Activated CD8-positive, alpha-beta T cell treated with anti-CD3 and anti-CD28 coated beads, Interleukin-2, amount 10 ng/mL, durations not matched to agents 7 days and 5 days (primary cell): ENCODE measurements at regions not wholly inside any gene's neighbourhood (a gene's known extent, or its start where the extent isn't known, plus 50 kb on each side); places are given as distances from the start of the nearest gene placed in this dataset.
A peak's percentile ranks its signal among the peaks of the same experiment; 100 is the strongest.

Experiments used
- ATAC-seq: fragments of 150-1000 bp; cut with Tn5 transposase; one replicate; pipeline ENCODE4 v1.10.0; 2021; ENCODE audit warnings: moderate library complexity
- CTCF ChIA-PET: fragments of 350-600 bp; sonication (Branson Sonifier 250); formaldehyde crosslinking; loops from one replicate; lab custom pipeline; 2021; ENCODE audit warnings: antibody characterized with exemption; lab: Charles Lee
- POLR2A ChIA-PET: fragments of 350-600 bp; sonication (Branson Sonifier 250); formaldehyde crosslinking; loops from one replicate; lab custom pipeline; 2021; ENCODE audit warnings: antibody characterized with exemption; lab: Charles Lee
- DNase-seq: peaks from one replicate; pipeline ENCODE4 v3.0.0-alpha.2; 2020
- H3K27ac Mint-ChIP-seq: one replicate; pipeline ENCODE4 v1.8.0; 2021; ENCODE audit warnings: mild to moderate bottlenecking, mixed read lengths
- H3K27me3 Mint-ChIP-seq: one replicate; pipeline ENCODE4 v1.8.0; 2021; ENCODE audit warnings: low read depth, mixed read lengths
- H3K36me3 Mint-ChIP-seq: one replicate; pipeline ENCODE4 v1.8.0; 2021; ENCODE audit warnings: low read depth, mixed read lengths
- H3K4me1 Mint-ChIP-seq: one replicate; pipeline ENCODE4 v1.8.0; 2021; ENCODE audit warnings: low read depth, mixed read lengths
- H3K4me3 Mint-ChIP-seq: one replicate; pipeline ENCODE4 v1.8.0; 2021; ENCODE audit warnings: mild to moderate bottlenecking, mixed read lengths
- H3K9me3 Mint-ChIP-seq: one replicate; pipeline ENCODE4 v1.8.0; 2022; ENCODE audit warnings: mixed read lengths; ENCODE audit not compliant: insufficient read depth

DNA sequence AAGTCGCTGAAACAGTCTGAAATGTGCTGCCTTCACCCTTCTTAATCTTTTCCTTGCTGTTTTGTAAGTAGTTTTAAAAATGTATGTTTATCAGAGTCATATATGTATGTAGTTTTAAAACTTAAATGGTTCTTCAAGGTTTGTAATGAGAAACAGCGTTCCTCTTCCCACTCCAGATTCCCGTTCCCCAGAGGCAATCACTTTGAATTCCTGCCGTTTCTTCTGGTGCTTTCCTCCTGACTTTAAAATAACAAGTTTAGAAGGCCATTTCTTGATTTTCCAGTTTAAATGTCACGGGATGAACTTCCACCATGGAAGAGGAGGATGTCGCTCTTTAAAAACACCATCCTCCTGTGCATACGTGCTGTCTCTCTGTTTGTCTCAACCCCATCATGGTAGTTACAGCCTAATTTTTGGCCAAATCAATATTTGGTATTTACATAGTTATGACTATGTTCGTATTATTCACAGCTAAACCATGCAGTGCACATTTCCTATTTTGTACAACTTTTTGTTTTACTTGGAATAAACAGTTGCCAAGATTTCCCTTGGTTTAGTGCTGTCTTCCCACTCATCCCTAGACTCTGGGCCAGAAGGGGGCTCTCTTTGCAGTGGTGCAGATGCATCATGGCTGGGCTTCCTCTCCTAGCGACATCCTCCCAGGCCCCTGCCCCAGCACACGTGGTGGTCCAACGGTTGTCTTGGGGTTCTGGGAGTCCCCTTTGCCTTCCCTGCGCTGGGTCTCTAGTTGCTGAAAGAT, 151.4 kb downstream of the PTPN20 start:
- H3K27ac Mint-ChIP-seq: no peak overlapping the region
- no peaks in the 10 kb centered on the region for H3K9me3 Mint-ChIP-seq
- ChIA-PET CTCF (interaction anchor here (1.1 to 1.2 kb wide), 3 partner anchors 12 to 38 kb away, joined by 3 to 4 read pairs (median 3); no protein-coding TSS in a partner anchor), POLR2A (no interaction called here)
- no peak for ATAC-seq
- no peaks in the 10 kb centered on the region for H3K4me1 Mint-ChIP-seq
- no peaks in the 10 kb centered on the region for H3K36me3 Mint-ChIP-seq
- no peak for DNase-seq
- H3K27me3 Mint-ChIP-seq: no peaks in the 10 kb centered on the region
- H3K4me3 Mint-ChIP-seq: no peak overlapping the region

DNA sequence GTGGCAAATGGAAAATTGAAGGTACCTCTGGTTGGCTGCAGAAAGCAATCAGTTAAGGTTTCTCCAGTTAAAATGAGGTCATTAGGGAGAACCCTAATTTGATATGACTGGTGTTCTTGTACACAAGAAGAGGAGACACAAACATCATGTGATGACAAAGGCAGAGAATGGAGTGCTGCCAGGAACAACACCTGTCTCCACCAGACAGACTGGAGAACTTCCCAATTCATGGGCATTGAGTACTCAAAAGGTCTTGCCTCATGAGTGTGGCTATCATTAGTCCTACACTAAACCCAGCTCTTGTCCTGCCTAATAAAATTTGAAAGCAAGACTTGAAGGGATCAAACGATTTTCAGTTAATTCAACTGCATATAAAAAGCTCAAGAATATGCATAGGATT, 152.6 kb downstream of the PTPN20 start:
- ChIA-PET CTCF (interaction anchor here (1.2 to 1.5 kb wide), 2 partner anchors 16 to 17 kb away, joined by 4 to 5 read pairs; no protein-coding TSS in a partner anchor), POLR2A (no interaction called here)
- no peaks in the 10 kb centered on the region for H3K9me3 Mint-ChIP-seq
- H3K4me1 Mint-ChIP-seq: no peaks in the 10 kb centered on the region
- H3K4me3 Mint-ChIP-seq: no peak overlapping the region
- H3K36me3 Mint-ChIP-seq: no peaks in the 10 kb centered on the region
- DNase-seq (no peak), ATAC-seq (no peak)
- no peak overlapping the region for H3K27ac Mint-ChIP-seq
- H3K27me3 Mint-ChIP-seq: no peaks in the 10 kb centered on the region

DNA sequence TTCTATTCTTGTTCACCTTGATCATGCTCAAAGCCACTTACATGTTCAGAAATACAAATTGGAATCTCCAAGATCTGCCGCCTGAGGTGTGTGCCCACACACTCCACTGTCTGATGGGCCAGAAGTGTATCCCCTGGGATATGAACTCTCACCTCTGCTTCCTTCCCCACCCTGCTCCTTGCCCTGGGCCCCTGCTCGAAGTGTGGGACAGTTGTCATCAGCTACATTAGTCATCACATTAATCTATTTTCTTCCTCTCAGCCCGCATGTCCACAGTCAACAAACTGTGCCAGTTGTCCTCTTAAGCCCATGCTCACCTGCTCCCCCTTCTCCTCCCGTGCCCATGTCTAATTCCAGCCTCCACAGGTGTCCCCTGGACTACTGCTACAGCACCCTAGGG, 154.7 kb downstream of the PTPN20 start:
- H3K4me3 Mint-ChIP-seq: no peak overlapping the region
- H3K27me3 Mint-ChIP-seq: peaks cover 1% of the 10 kb centered on the region
- DNase-seq (no peak), ATAC-seq (no peak)
- no peaks in the 10 kb centered on the region for H3K36me3 Mint-ChIP-seq
- no peaks in the 10 kb centered on the region for H3K4me1 Mint-ChIP-seq
- H3K9me3 Mint-ChIP-seq: no peaks in the 10 kb centered on the region
- ChIA-PET CTCF (interaction anchor here (1.5 kb wide), 1 partner anchor 17 kb away, joined by 3 read pairs; no protein-coding TSS in a partner anchor), POLR2A (no interaction called here)
- no peak overlapping the region for H3K27ac Mint-ChIP-seq

- DNase-seq (no peak), ATAC-seq (no peak)
- Mint-ChIP-seq H3K9me3 (no peaks in the 10 kb centered on the region), H3K27me3 (peaks cover 1% of the 10 kb centered on the region), H3K4me1 (no peaks in the 10 kb centered on the region), H3K36me3 (no peaks in the 10 kb centered on the region), H3K4me3 (no peak overlapping the region), H3K27ac (no peak overlapping the region)
- POLR2A ChIA-PET: no interaction called here
- CTCF ChIA-PET: no interaction called here
These were observed 157.0 kb downstream of the PTPN20 start for GRCh38 chr10:47067949-47068940.

GRCh38 chr10:47070541-47070940, 159.3 kb downstream of the PTPN20 start:
- Mint-ChIP-seq H3K4me1 (no peaks in the 10 kb centered on the region), H3K27me3 (peaks cover 4% of the 10 kb centered on the region), H3K36me3 (no peaks in the 10 kb centered on the region), H3K27ac (no peak overlapping the region), H3K4me3 (no peak overlapping the region), H3K9me3 (no peaks in the 10 kb centered on the region)
- DNase-seq (no peak), ATAC-seq (no peak)
- ChIA-PET POLR2A (no interaction called here), CTCF (interaction anchor here (1.0 to 1.6 kb wide), 2 partner anchors 46 to 241 kb away, joined by 3 read pairs; no protein-coding TSS in a partner anchor)

DNA sequence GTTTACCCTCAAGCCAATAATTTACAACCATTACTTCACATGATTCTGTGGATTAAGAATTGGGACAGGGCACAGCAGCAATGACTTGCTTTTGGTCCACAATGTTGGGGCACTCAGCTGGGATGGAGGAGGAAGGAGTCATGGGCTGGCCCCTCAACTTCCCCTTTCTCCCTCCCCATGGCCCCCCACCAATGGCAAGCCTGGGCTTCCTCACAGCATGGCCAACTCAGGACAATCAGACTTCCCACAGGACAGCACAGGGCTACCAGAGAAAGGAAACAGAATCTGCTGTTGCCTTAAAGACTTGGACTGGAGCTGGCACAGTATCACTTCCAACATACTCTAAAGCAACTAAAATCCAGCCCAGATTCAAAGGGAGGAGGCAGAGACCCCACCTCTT, 160.7 kb downstream of the PTPN20 start:
- DNase-seq (no peak), ATAC-seq (no peak)
- H3K9me3 Mint-ChIP-seq: no peaks in the 10 kb centered on the region
- H3K4me3 Mint-ChIP-seq: no peak overlapping the region
- H3K27ac Mint-ChIP-seq: no peak overlapping the region
- H3K4me1 Mint-ChIP-seq: peaks cover 2% of the 10 kb centered on the region
- peaks cover 4% of the 10 kb centered on the region for H3K27me3 Mint-ChIP-seq
- no peaks in the 10 kb centered on the region for H3K36me3 Mint-ChIP-seq
- POLR2A ChIA-PET: no interaction called here
- CTCF ChIA-PET: interaction anchor here (1.6 to 2.4 kb wide), 2 partner anchors 24 to 47 kb away, joined by 3 to 8 read pairs; no protein-coding TSS in a partner anchor

DNA sequence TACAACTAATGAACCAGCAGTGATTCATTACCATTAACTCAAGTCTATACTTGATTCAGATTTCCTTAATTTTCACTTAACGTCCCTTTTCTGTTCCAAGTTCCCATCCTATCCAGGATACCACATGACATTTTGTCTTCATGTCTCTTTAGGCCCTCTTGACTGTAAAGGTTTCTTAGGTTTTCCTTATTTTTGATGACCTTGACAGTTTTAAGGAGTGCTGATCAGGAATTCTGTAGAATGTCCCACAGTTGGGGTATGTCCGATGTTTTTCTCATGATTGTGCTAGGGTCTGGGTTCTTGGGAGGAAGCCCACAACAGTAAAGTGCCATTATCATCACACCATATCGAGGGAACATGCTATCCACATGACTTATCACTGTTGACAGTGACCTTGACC, 162.7 kb downstream of the PTPN20 start:
- no peaks in the 10 kb centered on the region for H3K9me3 Mint-ChIP-seq
- no peaks in the 10 kb centered on the region for H3K36me3 Mint-ChIP-seq
- ATAC-seq: no peak
- peaks cover 14% of the 10 kb centered on the region for H3K4me1 Mint-ChIP-seq
- no peak overlapping the region for H3K27ac Mint-ChIP-seq
- peaks cover 4% of the 10 kb centered on the region for H3K27me3 Mint-ChIP-seq
- H3K4me3 Mint-ChIP-seq: no peak overlapping the region
- ChIA-PET CTCF (no interaction called here), POLR2A (no interaction called here)
- no peak for DNase-seq

GRCh38 chr10:47076949-47077361, 165.7 kb downstream of the PTPN20 start:
- Mint-ChIP-seq H3K27me3 (peaks cover 3% of the 10 kb centered on the region), H3K27ac (no peak overlapping the region), H3K4me1 (peaks cover 25% of the 10 kb centered on the region), H3K36me3 (no peaks in the 10 kb centered on the region), H3K9me3 (no peaks in the 10 kb centered on the region), H3K4me3 (no peak overlapping the region)
- ATAC-seq: peak; percentile 23
- POLR2A ChIA-PET: no interaction called here
- DNase-seq: no peak
- CTCF ChIA-PET: interaction anchor here (2.8 kb wide), 1 partner anchor 235 kb away, joined by 10 read pairs; no protein-coding TSS in a partner anchor

DNA sequence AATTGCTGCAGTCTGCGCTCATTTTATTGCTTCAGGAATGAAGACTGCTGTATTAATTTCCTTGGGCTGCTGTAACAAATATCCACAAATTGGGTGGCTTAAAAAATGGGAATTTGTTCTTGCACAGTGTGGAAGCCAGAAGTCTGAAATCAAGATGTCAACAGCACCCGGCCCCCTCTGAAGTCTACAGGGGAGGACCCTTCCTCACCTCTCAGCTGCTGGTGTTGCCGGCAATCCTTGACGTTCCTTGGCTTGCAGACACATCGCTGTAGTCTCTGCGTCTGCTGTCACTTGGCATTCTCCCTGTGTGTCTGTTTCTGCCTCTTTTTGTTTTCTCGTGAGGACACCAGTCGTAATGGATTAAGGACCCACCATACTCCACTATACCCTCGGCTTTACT, 166.2 kb downstream of the PTPN20 start:
- ATAC-seq: no peak
- no peak overlapping the region for H3K27ac Mint-ChIP-seq
- no peak for DNase-seq
- ChIA-PET CTCF (interaction anchor here (2.8 kb wide), 1 partner anchor 234 kb away, joined by 10 read pairs; no protein-coding TSS in a partner anchor), POLR2A (no interaction called here)
- no peaks in the 10 kb centered on the region for H3K9me3 Mint-ChIP-seq
- H3K4me3 Mint-ChIP-seq: no peak overlapping the region
- H3K36me3 Mint-ChIP-seq: no peaks in the 10 kb centered on the region
- H3K27me3 Mint-ChIP-seq: peaks cover 3% of the 10 kb centered on the region
- H3K4me1 Mint-ChIP-seq: peaks cover 25% of the 10 kb centered on the region

DNA sequence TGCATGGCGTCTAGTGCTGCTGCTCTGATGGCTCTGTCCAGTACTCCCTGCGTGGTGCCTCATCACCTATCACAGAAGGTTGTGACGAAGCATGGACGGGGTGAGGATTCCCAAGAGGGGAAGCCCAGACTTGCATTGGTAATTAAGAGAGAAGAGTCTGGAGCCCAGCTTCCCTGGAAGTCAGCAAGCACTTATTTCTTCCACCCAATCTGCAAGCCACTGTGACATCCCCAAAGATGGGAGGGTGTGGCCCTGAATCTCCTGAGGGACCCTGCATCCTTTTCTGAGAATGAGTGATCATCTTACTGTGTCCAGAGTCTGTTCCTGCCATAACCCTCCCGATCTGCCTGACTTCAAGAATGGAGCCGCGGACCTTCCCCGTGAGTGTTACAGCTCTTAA, 166.7 kb downstream of the PTPN20 start:
- ChIA-PET CTCF (no interaction called here), POLR2A (no interaction called here)
- Mint-ChIP-seq H3K36me3 (no peaks in the 10 kb centered on the region), H3K27me3 (peaks cover 3% of the 10 kb centered on the region), H3K27ac (no peak overlapping the region), H3K4me1 (peaks cover 25% of the 10 kb centered on the region), H3K9me3 (no peaks in the 10 kb centered on the region), H3K4me3 (no peak overlapping the region)
- ATAC-seq (no peak), DNase-seq (no peak)

DNA sequence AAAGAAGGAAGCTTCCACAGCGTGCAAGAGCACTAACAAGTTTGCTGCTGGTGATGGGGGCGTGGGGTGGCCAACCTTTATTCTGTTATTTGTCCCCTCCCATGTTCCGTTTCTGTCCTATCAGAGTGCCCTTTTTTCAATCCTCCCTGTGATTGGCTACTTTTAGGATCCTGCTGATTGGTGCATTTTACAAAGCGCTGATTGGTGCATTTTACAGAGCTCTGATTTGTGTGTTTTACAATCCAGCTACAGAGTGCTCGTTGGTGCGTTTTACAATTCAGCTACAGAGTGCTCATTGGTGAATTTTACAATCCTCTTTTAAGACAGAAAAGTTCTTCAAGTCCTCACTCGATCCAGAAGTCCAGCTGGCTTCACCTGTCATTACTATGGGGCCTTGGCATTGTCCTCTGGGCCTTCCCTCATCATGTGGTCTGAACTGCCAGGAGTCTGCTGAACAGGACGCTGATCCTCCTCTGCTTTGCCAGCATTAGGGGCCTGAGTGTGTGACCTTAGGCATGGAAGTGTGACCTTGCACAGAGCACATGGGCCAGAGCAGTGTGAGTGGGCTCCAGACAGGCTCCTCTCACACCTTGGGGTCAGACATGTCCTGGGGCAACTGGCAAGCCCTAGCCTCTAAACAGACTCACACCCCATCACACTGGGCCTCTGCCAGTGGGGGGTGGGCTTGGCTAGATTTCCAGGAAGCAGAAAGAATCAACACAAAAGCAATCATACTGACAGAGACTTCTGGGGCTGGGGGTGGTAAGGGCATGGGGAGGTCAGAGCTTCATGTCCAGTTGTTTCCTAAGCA, 167.4 kb downstream of the PTPN20 start:
- peaks cover 25% of the 10 kb centered on the region for H3K4me1 Mint-ChIP-seq
- ChIA-PET POLR2A (no interaction called here), CTCF (interaction anchor here (1.2 to 1.6 kb wide), 2 partner anchors 31 to 233 kb away, joined by 6 read pairs; no protein-coding TSS in a partner anchor)
- no peak overlapping the region for H3K27ac Mint-ChIP-seq
- H3K9me3 Mint-ChIP-seq: no peaks in the 10 kb centered on the region
- H3K4me3 Mint-ChIP-seq: no peak overlapping the region
- no peak for DNase-seq
- H3K27me3 Mint-ChIP-seq: peaks cover 3% of the 10 kb centered on the region
- no peaks in the 10 kb centered on the region for H3K36me3 Mint-ChIP-seq
- ATAC-seq: no peak
